Cardiac muscle cell (in vitro differentiated cells and primary cell): ENCODE measurements at regions not wholly inside any gene's neighbourhood (a gene's known extent, or its start where the extent isn't known, plus 50 kb on each side); places are given as distances from the start of the nearest gene placed in this dataset.

Experiments used
- DNase-seq, 2 donors: peaks; one replicate each; pipeline versions ENCODE4 v3.0.0 to v3.0.0-alpha.2; 2010 to 2017; ENCODE audit warnings: low read depth in 1 of 2, low spot score in 1 of 2
- H3K27ac ChIP-seq: fragments of 200-600 bp; sonication (generic); 2 replicates; pipeline ENCODE4 v1.5.1; 2016
- H3K27me3 ChIP-seq: fragments of 200-600 bp; sonication (generic); 2 replicates; pipeline ENCODE4 v1.6.0; 2016; ENCODE audit warnings: control low read depth
- H3K36me3 ChIP-seq: fragments of 200-600 bp; sonication (generic); 2 replicates; pipeline ENCODE4 v1.5.1; 2016; ENCODE audit warnings: control low read depth
- H3K4me1 ChIP-seq: fragments of 200-600 bp; sonication (generic); 2 replicates; pipeline ENCODE4 v1.8.1; 2017; ENCODE audit warnings: low read depth, mild to moderate bottlenecking, mixed run types
- H3K4me3 ChIP-seq: fragments of 200-600 bp; sonication (generic); 2 replicates; pipeline ENCODE4 v1.5.1; 2016; ENCODE audit warnings: mild to moderate bottlenecking
- H3K9me3 ChIP-seq: fragments of 200-600 bp; sonication (generic); 2 replicates; pipeline ENCODE4 v1.5.1; 2017; ENCODE audit warnings: low read depth, mild to moderate bottlenecking, control low read depth
- CTCF ChIP-seq: IDR thresholded peaks from 2 replicates; pipeline ENCODE4 v1.5.1; 2012; ENCODE audit warnings: low read depth, mild to moderate bottlenecking, low read length

DNA sequence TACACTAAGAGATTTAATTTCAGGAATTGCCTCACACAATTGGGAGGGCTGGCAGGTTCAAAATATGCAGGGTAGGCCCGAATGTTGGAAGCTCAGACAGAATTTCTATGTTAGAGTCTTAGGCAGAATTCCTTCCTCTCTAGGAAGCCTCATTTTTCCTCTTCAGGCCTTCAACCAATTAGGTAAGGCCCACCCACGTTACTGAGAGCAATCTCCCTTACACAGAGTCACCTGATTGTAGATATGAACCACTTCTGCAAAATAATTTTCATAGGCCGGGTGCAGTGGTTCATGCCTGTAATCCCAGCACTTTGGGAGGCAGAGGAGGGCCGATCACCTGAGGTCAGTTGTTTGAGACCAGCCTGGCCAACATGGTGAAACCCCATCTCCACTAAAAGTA is 50.2 kb upstream of the HIVEP1 start:
- no peaks in the 10 kb centered on the region for H3K27me3 ChIP-seq
- no peaks in the 10 kb centered on the region for H3K4me1 ChIP-seq
- H3K36me3 ChIP-seq: no peaks in the 10 kb centered on the region
- no peak overlapping the region for H3K27ac ChIP-seq
- no peaks in the 10 kb centered on the region for H3K9me3 ChIP-seq
- no peak for TF ChIP-seq CTCF
- DNase-seq: no peak
- H3K4me3 ChIP-seq: no peak overlapping the region

GRCh38 chr6:11960909-11961779 is 51.0 kb upstream of the HIVEP1 start:
- H3K4me3 ChIP-seq: no peak overlapping the region
- H3K36me3 ChIP-seq: no peaks in the 10 kb centered on the region
- no peaks in the 10 kb centered on the region for H3K9me3 ChIP-seq
- no peak for TF ChIP-seq CTCF
- no peak for DNase-seq
- no peaks in the 10 kb centered on the region for H3K27me3 ChIP-seq
- no peak overlapping the region for H3K27ac ChIP-seq
- no peaks in the 10 kb centered on the region for H3K4me1 ChIP-seq

DNA sequence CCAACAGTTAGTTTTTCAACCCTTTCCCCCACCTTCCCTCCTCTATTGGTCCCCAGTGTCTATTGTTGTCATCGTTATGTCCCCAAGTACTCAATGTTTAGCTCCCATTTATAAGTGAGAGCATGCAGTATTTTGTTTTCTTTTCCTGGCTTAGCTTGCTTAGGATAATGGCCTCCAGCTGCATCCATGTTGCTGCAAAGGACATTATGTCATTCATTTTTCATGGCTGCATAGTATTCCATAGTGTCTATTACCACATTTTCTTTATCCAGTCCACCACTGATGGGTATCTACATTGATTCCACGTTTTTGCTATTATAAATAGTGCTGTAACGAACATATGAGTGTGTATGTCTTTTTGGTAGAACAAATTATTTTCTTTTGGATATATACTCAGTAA is 55.3 kb upstream of the HIVEP1 start:
- Histone ChIP-seq H3K27me3 (no peaks in the 10 kb centered on the region), H3K36me3 (no peaks in the 10 kb centered on the region), H3K27ac (no peak overlapping the region), H3K9me3 (no peaks in the 10 kb centered on the region), H3K4me3 (no peak overlapping the region), H3K4me1 (no peaks in the 10 kb centered on the region)
- TF ChIP-seq CTCF: no peak
- no peak for DNase-seq

DNA sequence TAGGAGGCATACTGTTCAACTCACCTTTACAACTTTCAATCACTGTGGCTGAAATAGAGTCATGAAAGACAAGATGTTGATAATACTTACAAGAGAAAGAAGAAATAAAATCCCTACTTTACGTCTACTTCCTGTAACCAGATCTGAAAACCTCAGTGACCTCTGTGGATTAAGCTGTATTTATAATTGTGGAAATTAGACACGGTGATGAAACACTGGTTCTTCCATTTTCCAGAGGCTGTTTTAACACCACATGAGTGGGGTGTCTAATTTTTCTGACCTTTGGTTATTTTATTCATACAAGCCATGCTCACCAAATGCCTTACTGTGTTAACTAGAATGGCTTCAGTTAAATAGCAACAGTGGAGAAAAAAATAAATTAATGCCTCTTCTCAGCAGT is 58.5 kb upstream of the HIVEP1 start:
- Histone ChIP-seq H3K9me3 (no peaks in the 10 kb centered on the region), H3K27me3 (no peaks in the 10 kb centered on the region), H3K4me1 (no peaks in the 10 kb centered on the region), H3K27ac (no peak overlapping the region), H3K36me3 (no peaks in the 10 kb centered on the region), H3K4me3 (no peak overlapping the region)
- no peak for TF ChIP-seq CTCF
- DNase-seq: no peak

DNA sequence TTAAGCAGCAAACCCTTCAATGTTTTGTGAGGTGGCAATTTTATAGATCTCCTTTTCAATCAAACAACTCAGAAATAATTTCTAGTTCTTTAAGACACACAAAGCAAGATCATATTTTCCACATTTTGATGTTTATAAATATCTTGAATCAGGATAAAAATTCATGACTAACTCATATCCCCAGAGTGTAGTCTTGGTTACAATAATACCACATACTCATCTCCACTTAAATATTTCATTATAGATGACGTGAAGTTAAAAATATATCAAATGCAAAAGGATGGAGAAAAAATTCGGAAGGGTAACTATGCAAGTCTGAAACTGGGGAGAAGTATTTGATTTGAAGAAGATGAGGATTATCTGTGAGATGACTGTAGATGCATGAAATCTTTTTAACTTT is 59.8 kb upstream of the HIVEP1 start:
- H3K27ac ChIP-seq: no peak overlapping the region
- no peaks in the 10 kb centered on the region for H3K27me3 ChIP-seq
- H3K9me3 ChIP-seq: no peaks in the 10 kb centered on the region
- DNase-seq: no peak
- H3K36me3 ChIP-seq: no peaks in the 10 kb centered on the region
- H3K4me3 ChIP-seq: no peak overlapping the region
- no peaks in the 10 kb centered on the region for H3K4me1 ChIP-seq
- TF ChIP-seq CTCF: no peak
